ENCODE measurements at regions not wholly inside any gene's neighbourhood (a gene's known extent, or its start where the extent isn't known, plus 50 kb on each side); places are given as distances from the start of the nearest gene placed in this dataset.

DNA sequence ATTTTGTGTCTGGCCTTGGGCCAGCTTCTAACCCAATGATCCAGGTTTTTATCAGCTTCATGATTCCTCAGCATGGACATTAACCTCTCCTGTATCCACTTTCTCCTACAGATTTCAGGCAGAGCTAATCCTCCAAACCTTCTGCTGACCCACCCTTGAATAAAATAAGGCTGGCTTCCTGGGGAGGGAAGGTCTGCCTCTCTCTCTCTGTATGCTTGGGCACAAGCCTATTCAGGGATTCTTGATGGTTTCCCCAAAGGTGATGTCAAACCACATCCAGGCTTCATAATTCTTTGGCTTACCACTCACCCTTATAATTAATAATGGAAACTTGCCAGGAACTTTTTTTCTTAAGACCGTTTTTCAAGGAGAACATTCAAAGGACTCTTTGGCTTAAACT, 240.1 kb downstream of the UTP18 start:
- H3K27ac ChIP-seq (replicated peaks), result no peak overlapping the region
- no peak for DNase-seq (ENCODE audit: low read depth in 1 of 2, low spot score in 1 of 2)
- H3K27me3 ChIP-seq (ENCODE audit: insufficient read depth, poor library complexity, severe bottlenecking), result peaks cover 7% of the 10 kb centered on the region
- TF ChIP-seq GABPA (IDR thresholded peaks at IDR 0.05; ENCODE audit: low read depth) (no peak), SPI1 (IDR thresholded peaks at IDR 0.05; ENCODE audit: borderline replicate concordance, low read depth) (no peak), POLR2AphosphoS5 (IDR thresholded peaks at IDR 0.05; ENCODE audit: low read depth) (no peak), CTCF (IDR thresholded peaks at IDR 0.05; ENCODE audit: insufficient read depth, low read length) (no peak)
- TF ChIP-seq, protein P1, sequence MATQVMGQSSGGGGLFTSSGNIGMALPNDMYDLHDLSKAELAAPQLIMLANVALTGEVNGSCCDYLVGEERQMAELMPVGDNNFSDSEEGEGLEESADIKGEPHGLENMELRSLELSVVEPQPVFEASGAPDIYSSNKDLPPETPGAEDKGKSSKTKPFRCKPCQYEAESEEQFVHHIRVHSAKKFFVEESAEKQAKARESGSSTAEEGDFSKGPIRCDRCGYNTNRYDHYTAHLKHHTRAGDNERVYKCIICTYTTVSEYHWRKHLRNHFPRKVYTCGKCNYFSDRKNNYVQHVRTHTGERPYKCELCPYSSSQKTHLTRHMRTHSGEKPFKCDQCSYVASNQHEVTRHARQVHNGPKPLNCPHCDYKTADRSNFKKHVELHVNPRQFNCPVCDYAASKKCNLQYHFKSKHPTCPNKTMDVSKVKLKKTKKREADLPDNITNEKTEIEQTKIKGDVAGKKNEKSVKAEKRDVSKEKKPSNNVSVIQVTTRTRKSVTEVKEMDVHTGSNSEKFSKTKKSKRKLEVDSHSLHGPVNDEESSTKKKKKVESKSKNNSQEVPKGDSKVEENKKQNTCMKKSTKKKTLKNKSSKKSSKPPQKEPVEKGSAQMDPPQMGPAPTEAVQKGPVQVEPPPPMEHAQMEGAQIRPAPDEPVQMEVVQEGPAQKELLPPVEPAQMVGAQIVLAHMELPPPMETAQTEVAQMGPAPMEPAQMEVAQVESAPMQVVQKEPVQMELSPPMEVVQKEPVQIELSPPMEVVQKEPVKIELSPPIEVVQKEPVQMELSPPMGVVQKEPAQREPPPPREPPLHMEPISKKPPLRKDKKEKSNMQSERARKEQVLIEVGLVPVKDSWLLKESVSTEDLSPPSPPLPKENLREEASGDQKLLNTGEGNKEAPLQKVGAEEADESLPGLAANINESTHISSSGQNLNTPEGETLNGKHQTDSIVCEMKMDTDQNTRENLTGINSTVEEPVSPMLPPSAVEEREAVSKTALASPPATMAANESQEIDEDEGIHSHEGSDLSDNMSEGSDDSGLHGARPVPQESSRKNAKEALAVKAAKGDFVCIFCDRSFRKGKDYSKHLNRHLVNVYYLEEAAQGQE (IDR thresholded peaks at IDR 0.05; ENCODE audit: insufficient replicate concordance, low read depth), result no peak
- H3K4me3 ChIP-seq (replicated peaks; ENCODE audit: insufficient read depth, low read length), result no peak overlapping the region

DNA sequence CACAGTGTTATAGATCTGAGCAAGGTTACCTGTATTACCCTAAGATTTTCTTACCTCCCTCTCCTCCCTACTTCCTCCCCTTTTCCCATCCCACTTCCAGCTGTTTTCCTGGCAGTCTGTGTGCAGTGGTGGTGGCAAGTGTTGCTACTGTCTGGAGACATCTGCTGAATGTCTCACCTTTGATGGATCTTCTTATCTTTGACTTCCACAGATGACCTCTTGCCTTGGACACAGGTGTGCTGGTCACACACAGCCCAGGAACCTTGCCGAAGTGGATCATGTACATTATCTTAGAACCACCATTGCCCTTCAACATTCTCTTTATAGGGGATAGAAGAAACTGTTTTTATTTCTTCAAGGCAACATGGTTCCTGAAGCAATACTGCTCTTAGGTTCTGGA, 245.1 kb downstream of the UTP18 start:
- Histone ChIP-seq H3K27ac (replicated peaks) (no peak overlapping the region), H3K27me3 (ENCODE audit: insufficient read depth, poor library complexity, severe bottlenecking) (peaks cover 5% of the 10 kb centered on the region), H3K4me3 (replicated peaks; ENCODE audit: insufficient read depth, low read length) (no peak overlapping the region)
- no peak for TF ChIP-seq CTCF (IDR thresholded peaks at IDR 0.05; ENCODE audit: insufficient read depth, low read length)
- no peak for TF ChIP-seq POLR2AphosphoS5 (IDR thresholded peaks at IDR 0.05; ENCODE audit: low read depth)
- TF ChIP-seq SPI1 (IDR thresholded peaks at IDR 0.05; ENCODE audit: borderline replicate concordance, low read depth), result no peak
- TF ChIP-seq, protein P1 (IDR thresholded peaks at IDR 0.05; ENCODE audit: insufficient replicate concordance, low read depth), result no peak
- TF ChIP-seq GABPA (IDR thresholded peaks at IDR 0.05; ENCODE audit: low read depth), result no peak
- no peak for DNase-seq (ENCODE audit: low read depth in 1 of 2, low spot score in 1 of 2)

- Histone ChIP-seq H3K27ac (replicated peaks) (no peak overlapping the region), H3K4me3 (replicated peaks; ENCODE audit: insufficient read depth, low read length) (no peak overlapping the region), H3K27me3 (ENCODE audit: insufficient read depth, poor library complexity, severe bottlenecking) (peaks cover 5% of the 10 kb centered on the region)
- TF ChIP-seq SPI1 (IDR thresholded peaks at IDR 0.05; ENCODE audit: borderline replicate concordance, low read depth) (no peak), GABPA (IDR thresholded peaks at IDR 0.05; ENCODE audit: low read depth) (no peak), POLR2AphosphoS5 (IDR thresholded peaks at IDR 0.05; ENCODE audit: low read depth) (no peak), CTCF (IDR thresholded peaks at IDR 0.05; ENCODE audit: insufficient read depth, low read length) (no peak)
- TF ChIP-seq, protein P1 (IDR thresholded peaks at IDR 0.05; ENCODE audit: insufficient replicate concordance, low read depth), result no peak
- no peak for DNase-seq (ENCODE audit: low read depth in 1 of 2, low spot score in 1 of 2)
These were observed 247.1 kb downstream of the UTP18 start for GRCh38 chr17:51507444-51507843.
